H1 (cell line): ENCODE measurements at regions not wholly inside any gene's neighbourhood (a gene's known extent, or its start where the extent isn't known, plus 50 kb on each side); places are given as distances from the start of the nearest gene placed in this dataset.

Experiments used
- CHD7 ChIP-seq: fragments of 300-600 bp; sonication (generic); IDR thresholded peaks from 2 replicates; pipeline ENCODE4 v1.7.1; 2012; ENCODE audit warnings: low read length, moderate library complexity, mild to moderate bottlenecking, inconsistent platforms; ENCODE audit not compliant: insufficient replicate concordance
- FOSL1 ChIP-seq: IDR thresholded peaks from 2 replicates; pipeline ENCODE4 v1.6.1; 2011; ENCODE audit warnings: mild to moderate bottlenecking, low read depth, low read length, moderate library complexity; ENCODE audit not compliant: insufficient read depth
- POLR2AphosphoS5 ChIP-seq: IDR thresholded peaks from 2 replicates; pipeline ENCODE4 v1.6.1; 2011; ENCODE audit warnings: low read depth, low read length
- RAD21 ChIP-seq, 2 experiments: IDR thresholded peaks in 1 of 2; conservative IDR thresholded peaks in 1 of 2; 2 replicates each; pipeline ENCODE4 v1.6.1; 2011; ENCODE audit warnings: low read depth in 2 of 2, low read length in 2 of 2, improper control_type of control experiment in 1 of 2, inconsistent platforms in 1 of 2, mild to moderate bottlenecking in 1 of 2, moderate library complexity in 1 of 2
- SIN3A ChIP-seq, 2 experiments: IDR thresholded peaks in 1 of 2; conservative IDR thresholded peaks in 1 of 2; 2 replicates each; pipeline ENCODE4 v1.6.1; 2011 to 2012; ENCODE audit warnings: low read length in 2 of 2, improper control_type of control experiment in 1 of 2, low read depth in 1 of 2, mild to moderate bottlenecking in 1 of 2
- SRF ChIP-seq: IDR thresholded peaks from 2 replicates; pipeline ENCODE4 v1.6.1; 2011; ENCODE audit warnings: mild to moderate bottlenecking, low read depth, low read length, moderate library complexity
- TAF1 ChIP-seq: IDR thresholded peaks from 2 replicates; pipeline ENCODE4 v1.6.1; 2011; ENCODE audit warnings: mild to moderate bottlenecking, low read depth, low read length

GRCh38 chr1:169013821-169014220, 92.7 kb upstream of the ATP1B1 start (continued):
- TF ChIP-seq CHD7 (no peak), SRF (no peak), RAD21 (IDR thresholded peaks at IDR 0.05 in 1 of 2, conservative IDR thresholded peaks at IDR 0.05 in 1 of 2; ENCODE audit: low read depth in 2 of 2, low read length in 2 of 2) (no peak), POLR2AphosphoS5 (no peak), SIN3A (conservative IDR thresholded peaks at IDR 0.05 in 1 of 2, IDR thresholded peaks at IDR 0.05 in 1 of 2; ENCODE audit: low read depth in 1 of 2, low read length in 2 of 2) (no peak), FOSL1 (no peak), TAF1 (no peak)
